GM12878 (cell line): ENCODE measurements at regions not wholly inside any gene's neighbourhood (a gene's known extent, or its start where the extent isn't known, plus 50 kb on each side); places are given as distances from the start of the nearest gene placed in this dataset.

Experiments used
- ATAC-seq: fragments of 200-7000 bp; cut with Tn5 transposase; 3 replicates; pipeline ENCODE4 v1.9.1; 2020; ENCODE audit warnings: mild to moderate bottlenecking, moderate library complexity
- BruUV-seq: library from RNA; stranded (reverse); fragments of 400-500 nt; replicated peaks from 2 replicates; lab custom pipeline; 2021; lab: Mats Ljungman, UMichigan
- CTCF ChIA-PET: fragments of 300-600 bp; sonication (Branson Sonifier 250); formaldehyde crosslinking; extraction: SDS; loops from one replicate; lab custom pipeline; 2021; ENCODE audit warnings: inconsistent platforms; lab: Yijun Ruan, JAX
- POLR2A ChIA-PET: fragments of 350-600 bp; formaldehyde crosslinking; extraction: SDS; loops from one replicate; lab custom pipeline; 2021; ENCODE audit warnings: inconsistent platforms; lab: Charles Lee
- RAD21 ChIA-PET: fragments of 300-600 bp; sonication (Branson Sonifier 250); formaldehyde crosslinking; loops from one replicate; lab custom pipeline; 2023; ENCODE audit warnings: antibody characterized with exemption; ENCODE audit not compliant: unreplicated experiment; lab: Charles Lee
- SMC1A ChIA-PET: fragments of 300-600 bp; sonication (Branson Sonifier 250); formaldehyde crosslinking; loops from one replicate; lab custom pipeline; 2023; ENCODE audit not compliant: unreplicated experiment, uncharacterized antibody; lab: Charles Lee
- DNase-seq: peaks from one replicate; pipeline ENCODE4 v3.0.0-alpha.2; 2011; ENCODE audit warnings: low read depth, low spot score
- FAIRE-seq: peaks from 3 replicates; lab custom pipeline; 2011; peaks lifted over from hg19 to GRCh38; lab: Jason Lieb, UNC
- H2AFZ ChIP-seq: 2 replicates; pipeline ENCODE4 v1.6.0; 2011; ENCODE audit warnings: low read depth, low read length, control low read depth; ENCODE audit not compliant: control insufficient read depth
- H3K27ac ChIP-seq: 2 replicates; pipeline ENCODE4 v1.5.1; 2011; ENCODE audit warnings: control low read depth; ENCODE audit not compliant: control insufficient read depth, insufficient read depth
- H3K27me3 ChIP-seq, 2 experiments: replicated peaks in 1 of 2; 2 replicates each; pipeline versions ENCODE4 v1.6.0 to v1.6.1; 2011; ENCODE audit warnings: low read length in 1 of 2; ENCODE audit not compliant: control insufficient read depth in 2 of 2, insufficient read depth in 2 of 2
- H3K36me3 ChIP-seq, 2 experiments: 2 replicates each; pipeline ENCODE4 v1.5.1; 2011; ENCODE audit warnings: low read length in 1 of 2; ENCODE audit not compliant: control insufficient read depth in 2 of 2, insufficient read depth in 2 of 2
- H3K4me1 ChIP-seq: 2 replicates; pipeline ENCODE4 v1.6.1; 2011; ENCODE audit warnings: mild to moderate bottlenecking, low read length, moderate library complexity, mixed read lengths; ENCODE audit not compliant: control insufficient read depth, insufficient read depth
- H3K4me2 ChIP-seq: 2 replicates; pipeline ENCODE4 v1.6.0; 2011; ENCODE audit warnings: control low read depth; ENCODE audit not compliant: control insufficient read depth, insufficient read depth
- H3K4me3 ChIP-seq: fragments of 200-600 bp; sonication (generic); 2 replicates; pipeline ENCODE4 v1.5.1; 2016
- H3K79me2 ChIP-seq: 2 replicates; pipeline ENCODE4 v1.6.0; 2011; ENCODE audit warnings: low read length; ENCODE audit not compliant: control insufficient read depth, insufficient read depth
- H3K9ac ChIP-seq: 2 replicates; pipeline ENCODE4 v1.8.0; 2011; ENCODE audit warnings: low read length, control low read depth, mixed read lengths; ENCODE audit not compliant: control insufficient read depth, insufficient read depth
- H3K9me3 ChIP-seq: replicated peaks from 3 replicates; pipeline ENCODE4 v1.5.1; 2011; ENCODE audit warnings: mild to moderate bottlenecking, low read length; ENCODE audit not compliant: control insufficient read depth, insufficient read depth
- H4K20me1 ChIP-seq: 2 replicates; pipeline ENCODE4 v1.6.0; 2011; ENCODE audit not compliant: control insufficient read depth, insufficient read depth
- CEBPZ ChIP-seq: fragments of 150-350 bp; IDR thresholded peaks from 2 replicates; pipeline ENCODE4 v1.6.1; 2016; ENCODE audit warnings: low read depth, low read length
- FOS ChIP-seq: IDR thresholded peaks from 3 replicates; pipeline ENCODE4 v1.6.1; 2011; ENCODE audit warnings: borderline replicate concordance; ENCODE audit not compliant: insufficient read length; ENCODE audit errors: extremely low read depth
- RCOR1 ChIP-seq: conservative IDR thresholded peaks from 2 replicates; pipeline ENCODE4 v1.6.1; 2012; ENCODE audit warnings: low read depth, low read length, improper control_type of control experiment
- SMAD1 ChIP-seq: fragments of 450-650 bp; IDR thresholded peaks from 2 replicates; pipeline ENCODE4 v1.6.1; 2018; ENCODE audit warnings: mild to moderate bottlenecking, low read depth; ENCODE audit not compliant: partially characterized antibody
- STAT1 ChIP-seq: fragments of 450-650 bp; conservative IDR thresholded peaks from 2 replicates; pipeline ENCODE4 v1.6.1; 2014; ENCODE audit warnings: antibody characterized with exemption, mild to moderate bottlenecking
- TCF7 ChIP-seq: IDR thresholded peaks from 2 replicates; pipeline ENCODE4 v1.6.1; 2014; ENCODE audit warnings: antibody characterized with exemption, borderline replicate concordance
- USF2 ChIP-seq: IDR thresholded peaks from 2 replicates; pipeline ENCODE4 v1.6.1; 2011; ENCODE audit warnings: low read depth, low read length, improper control_type of control experiment, borderline replicate concordance
- ZBTB4 ChIP-seq: fragments of 450-650 bp; formaldehyde crosslinking; IDR thresholded peaks from 2 replicates; pipeline ENCODE4 v1.4.0; 2022; ENCODE audit warnings: mild to moderate bottlenecking, moderate library complexity
- WGBS: methylation state at CpG from one replicate; pipeline ENCODE4 v1.1.6; 2016; ENCODE audit warnings: low lambda C conversion rate; ENCODE audit not compliant: insufficient replicate concordance, insufficient coverage; ENCODE audit errors: missing lambda C conversion rate; 5-methylcytosine and 5-hydroxymethylcytosine counted together
- in situ Hi-C: fragments of 300-500 bp; cut with MboI; formaldehyde crosslinking; loops from 9 replicates; pipeline ENCODE4 v1.14.3; 2018; ENCODE audit warnings: mixed read lengths
- intact Hi-C: fragments of 100-400 bp; cut with micrococcal nuclease; formaldehyde crosslinking; loops from one replicate; pipeline ENCODE4 v1.14.2; 2022; ENCODE audit not compliant: unreplicated experiment

- DNase-seq = no peak
- 0% methylated on average over 1 of the region's 1 CpG for WGBS
- H3K79me2 ChIP-seq = no peaks in the 10 kb centered on the region
- TF ChIP-seq FOS = no peak
- no peak for TF ChIP-seq CEBPZ
- no peak for TF ChIP-seq STAT1
- TF ChIP-seq TCF7 = no peak
- H3K36me3 ChIP-seq = no peaks in the 10 kb centered on the region
- no peak overlapping the region for H3K4me3 ChIP-seq
- POLR2A ChIA-PET = no interaction called here
- in situ Hi-C loops = no loop called here
- RAD21 ChIA-PET = no interaction called here
- FAIRE-seq = no peak
- BruUV-seq = no TSS peak
- no peaks in the 10 kb centered on the region for H4K20me1 ChIP-seq
- intact Hi-C loops = no loop called here
- no peak overlapping the region for H3K27ac ChIP-seq
- no peak for ATAC-seq
- no peaks in the 10 kb centered on the region for H3K27me3 ChIP-seq
- no peak overlapping the region for H3K9ac ChIP-seq
- H3K9me3 ChIP-seq = no peaks in the 10 kb centered on the region
- no peaks in the 10 kb centered on the region for H3K4me1 ChIP-seq
- no peak overlapping the region for H2AFZ ChIP-seq
- no peak overlapping the region for H3K4me2 ChIP-seq
- CTCF ChIA-PET = no interaction called here
- SMC1A ChIA-PET = no interaction called here
These were observed 1456.5 kb downstream of the MRPL39 start for GRCh38 chr21:24150753-24151152.

GRCh38 chr21:24148461-24148860 lies 1458.8 kb downstream of the MRPL39 start:
- H3K4me2 ChIP-seq = no peak overlapping the region
- no peaks in the 10 kb centered on the region for H3K36me3 ChIP-seq
- DNase-seq = no peak
- no peaks in the 10 kb centered on the region for H3K79me2 ChIP-seq
- H3K4me1 ChIP-seq = no peaks in the 10 kb centered on the region
- intact Hi-C loops = no loop called here
- POLR2A ChIA-PET = no interaction called here
- RAD21 ChIA-PET = no interaction called here
- H2AFZ ChIP-seq = no peak overlapping the region
- FAIRE-seq = no peak
- H3K9me3 ChIP-seq = no peaks in the 10 kb centered on the region
- H3K27me3 ChIP-seq = no peaks in the 10 kb centered on the region
- H3K27ac ChIP-seq = no peak overlapping the region
- H4K20me1 ChIP-seq = no peaks in the 10 kb centered on the region
- H3K4me3 ChIP-seq = no peak overlapping the region
- CTCF ChIA-PET = no interaction called here
- in situ Hi-C loops = no loop called here
- WGBS = 44% methylated on average over 2 of the region's 2 CpGs
- SMC1A ChIA-PET = interaction anchor here (0.9 kb wide), 1 partner anchor 9 kb away, joined by 5 read pairs; no protein-coding TSS in a partner anchor
- BruUV-seq = no TSS peak
- H3K9ac ChIP-seq = no peak overlapping the region
- no peak for ATAC-seq
- no peak for TF ChIP-seq SMAD1
- no peak for TF ChIP-seq ZBTB4 (CRISPR knock-in tag)
- no peak for TF ChIP-seq USF2
- TF ChIP-seq RCOR1 = no peak
